Renal cortical epithelial cell (primary cell): ENCODE measurements at regions not wholly inside any gene's neighbourhood (a gene's known extent, or its start where the extent isn't known, plus 50 kb on each side); places are given as distances from the start of the nearest gene placed in this dataset.
"Not testable (repeated sequence)": the region's sequence is repeated elsewhere in the genome, so short reads cannot be mapped to it uniquely, and the experiment has no call there.

Experiments used
- DNase-seq: peaks from one replicate; pipeline ENCODE4 v3.0.0-alpha.2; 2011; ENCODE audit warnings: low read depth

- no peak for DNase-seq
Observed at GRCh38 chr12:89064151-89064550, 288.1 kb downstream of the DUSP6 start.

- peak; percentile 74 for DNase-seq
Observed at GRCh38 chr12:89062996-89063395, 289.3 kb downstream of the DUSP6 start.

GRCh38 chr12:89059721-89060541 lies 292.4 kb downstream of the DUSP6 start:
- DNase-seq = peak; percentile 40

GRCh38 chr12:89059056-89059455 lies 293.2 kb downstream of the DUSP6 start:
- no peak for DNase-seq

- DNase-seq = no peak
Observed at GRCh38 chr12:89058402-89058801, 293.9 kb downstream of the DUSP6 start.

- DNase-seq = not testable (repeated sequence)
Observed at GRCh38 chr12:89053817-89054216, 298.5 kb downstream of the DUSP6 start.

GRCh38 chr12:89051065-89051677 lies 301.1 kb downstream of the DUSP6 start:
- peak; percentile 75 for DNase-seq

GRCh38 chr12:89047856-89048418 lies 304.4 kb downstream of the DUSP6 start:
- no peak for DNase-seq

- no peak for DNase-seq
Observed at GRCh38 chr12:89041078-89041477, 311.2 kb downstream of the DUSP6 start.

GRCh38 chr12:89040146-89040964 lies 311.9 kb downstream of the DUSP6 start:
- no peak for DNase-seq

GRCh38 chr12:89038831-89039512 lies 313.3 kb downstream of the DUSP6 start:
- DNase-seq = no peak

- DNase-seq = no peak
Observed at GRCh38 chr12:89033062-89033461, 319.2 kb downstream of the DUSP6 start.

GRCh38 chr12:89029961-89030360 lies 322.3 kb downstream of the DUSP6 start:
- no peak for DNase-seq

GRCh38 chr12:89024580-89024979 lies 327.7 kb downstream of the DUSP6 start:
- DNase-seq = no peak

GRCh38 chr12:89023936-89024335 lies 328.4 kb downstream of the DUSP6 start:
- no peak for DNase-seq

GRCh38 chr12:89020689-89021088 lies 331.6 kb downstream of the DUSP6 start:
- no peak for DNase-seq

- DNase-seq = no peak
Observed at GRCh38 chr12:89020121-89020480, 332.2 kb downstream of the DUSP6 start.

- peak; percentile 82 for DNase-seq
Observed at GRCh38 chr12:89019439-89020120, 332.7 kb downstream of the DUSP6 start.

- peak; percentile 84 for DNase-seq
Observed at GRCh38 chr12:89016970-89017778, 335.1 kb downstream of the DUSP6 start.

- DNase-seq = no peak
Observed at GRCh38 chr12:89015419-89015818, 336.9 kb downstream of the DUSP6 start.
